PC-3 (cell line): ENCODE measurements at regions not wholly inside any gene's neighbourhood (a gene's known extent, or its start where the extent isn't known, plus 50 kb on each side); places are given as distances from the start of the nearest gene placed in this dataset.

Source experiments
- CTCF ChIP-seq: fragments of 300-600 bp; sonication (generic); conservative IDR thresholded peaks from 2 replicates; pipeline ENCODE4 v1.5.1; 2017; ENCODE audit warnings: antibody characterized with exemption, low read depth, mild to moderate bottlenecking, low read length
- EZH2 ChIP-seq: fragments of 300-600 bp; sonication (generic); IDR thresholded peaks from one replicate; pipeline ENCODE4 v1.6.1; 2017; ENCODE audit warnings: antibody characterized with exemption, mild to moderate bottlenecking, low read length; ENCODE audit not compliant: unreplicated experiment

- TF ChIP-seq CTCF (no peak), EZH2 (no peak)
Observed at GRCh38 chr5:103801681-103802080, 239.1 kb upstream of the NUDT12 start.
